OCI-LY7 (cell line): ENCODE measurements at regions not wholly inside any gene's neighbourhood (a gene's known extent, or its start where the extent isn't known, plus 50 kb on each side); places are given as distances from the start of the nearest gene placed in this dataset.
"Not testable (repeated sequence)": the region's sequence is repeated elsewhere in the genome, so short reads cannot be mapped to it uniquely, and the experiment has no call there.

Source experiments
- BruUV-seq: library from RNA; stranded (reverse); fragments of 400-500 nt; replicated peaks from 2 replicates; lab custom pipeline; 2021; lab: Mats Ljungman, UMichigan
- CTCF ChIA-PET: fragments of 300-600 bp; sonication (Branson Sonifier 250); formaldehyde crosslinking; loops from one replicate; lab custom pipeline; 2022; ENCODE audit warnings: antibody characterized with exemption; ENCODE audit not compliant: unreplicated experiment; lab: Charles Lee
- POLR2A ChIA-PET: fragments of 300-600 bp; sonication (Branson Sonifier 250); formaldehyde crosslinking; loops from one replicate; lab custom pipeline; 2022; ENCODE audit warnings: antibody characterized with exemption; lab: Charles Lee
- DNase-seq: peaks from one replicate; pipeline ENCODE4 v3.0.0-alpha.2; 2015; ENCODE audit warnings: low spot score
- H2AFZ ChIP-seq: fragments of 200-600 bp; sonication (generic), shearing (Covaris generic); 2 replicates; pipeline ENCODE4 v1.6.1; 2014; ENCODE audit warnings: mild to moderate bottlenecking, antibody characterized with exemption, low read length, moderate library complexity
- H3K27ac ChIP-seq: fragments of 200-600 bp; sonication (generic); 2 replicates; pipeline ENCODE4 v1.5.1; 2014; ENCODE audit warnings: mixed run types, low read depth, mild to moderate bottlenecking, moderate library complexity, low read length, inconsistent platforms; ENCODE audit not compliant: poor library complexity, severe bottlenecking
- H3K36me3 ChIP-seq: fragments of 200-600 bp; sonication (generic); 2 replicates; pipeline ENCODE4 v1.6.1; 2014; ENCODE audit warnings: mild to moderate bottlenecking, antibody characterized with exemption, low read length, moderate library complexity, mixed read lengths; ENCODE audit not compliant: insufficient read depth
- H3K4me1 ChIP-seq: fragments of 200-600 bp; sonication (generic); 2 replicates; pipeline ENCODE4 v1.5.1; 2014; ENCODE audit warnings: mild to moderate bottlenecking, low read length; ENCODE audit not compliant: insufficient read depth, poor library complexity, severe bottlenecking
- H3K4me2 ChIP-seq: fragments of 200-600 bp; sonication (generic); 2 replicates; pipeline ENCODE4 v1.6.1; 2014; ENCODE audit warnings: mild to moderate bottlenecking, low read length
- H3K4me3 ChIP-seq: fragments of 200-600 bp; sonication (generic); 2 replicates; pipeline ENCODE4 v1.5.1; 2014; ENCODE audit warnings: mild to moderate bottlenecking, low read depth, low read length; ENCODE audit not compliant: poor library complexity, severe bottlenecking
- H3K79me2 ChIP-seq: fragments of 200-600 bp; sonication (generic); 2 replicates; pipeline ENCODE4 v1.6.1; 2016; ENCODE audit warnings: low read depth, mild to moderate bottlenecking, low read length, moderate library complexity, mixed read lengths; ENCODE audit not compliant: insufficient read depth
- H3K9me2 ChIP-seq: fragments of 200-600 bp; sonication (generic); 2 replicates; pipeline ENCODE4 v1.6.1; 2016; ENCODE audit warnings: mild to moderate bottlenecking, low read length, mixed read lengths; ENCODE audit not compliant: insufficient read depth
- H3K9me3 ChIP-seq: fragments of 200-600 bp; sonication (generic); 2 replicates; pipeline ENCODE4 v1.6.1; 2014; ENCODE audit warnings: mild to moderate bottlenecking, mixed run types, low read length, mixed read lengths
- H4K20me1 ChIP-seq: fragments of 200-600 bp; sonication (generic); 2 replicates; pipeline ENCODE4 v1.6.1; 2014; ENCODE audit warnings: mild to moderate bottlenecking, antibody characterized with exemption, low read length, moderate library complexity, mixed read lengths; ENCODE audit not compliant: insufficient read depth
- CTCF ChIP-seq: fragments of 200-600 bp; sonication (generic); conservative IDR thresholded peaks from 2 replicates; pipeline ENCODE4 v1.5.1; 2014; ENCODE audit warnings: mild to moderate bottlenecking, antibody characterized with exemption, low read length, moderate library complexity, mixed read lengths
- EZH2phosphoT487 ChIP-seq: fragments of 200-600 bp; sonication (generic); IDR thresholded peaks from 2 replicates; pipeline ENCODE4 v1.6.1; 2018; ENCODE audit warnings: low read depth, borderline replicate concordance, mild to moderate bottlenecking, mixed run types, antibody characterized with exemption, low read length, moderate library complexity, mixed read lengths
- intact Hi-C: fragments of 100-400 bp; cut with micrococcal nuclease; formaldehyde crosslinking; loops from one replicate; pipeline ENCODE4 v1.10.0; 2022; ENCODE audit not compliant: unreplicated experiment

- ChIA-PET POLR2A (interaction anchor here (0.9 to 2.8 kb wide), 4 partner anchors 12 to 195 kb away, joined by 3 to 24 read pairs (median 4); no protein-coding TSS in a partner anchor), CTCF (no interaction called here)
- Histone ChIP-seq H3K9me2 (no peaks in the 10 kb centered on the region; the same call in 1 of the 2 replicates), H2AFZ (no peak overlapping the region), H3K27ac (no peak overlapping the region), H3K4me1 (no peaks in the 10 kb centered on the region), H3K79me2 (no peaks in the 10 kb centered on the region), H3K4me3 (no peak overlapping the region), H4K20me1 (no peaks in the 10 kb centered on the region), H3K9me3 (no peaks in the 10 kb centered on the region), H3K4me2 (no peak overlapping the region), H3K36me3 (no peaks in the 10 kb centered on the region)
- BruUV-seq: no TSS peak
- TF ChIP-seq EZH2phosphoT487 (no peak), CTCF (no peak)
- intact Hi-C loops: no loop called here
- DNase-seq: no peak
These were observed 669.6 kb upstream of the PCDH10 start for GRCh38 chr4:132479543-132479942.

GRCh38 chr4:132488555-132488954 is 660.5 kb upstream of the PCDH10 start:
- Histone ChIP-seq H4K20me1 (no peaks in the 10 kb centered on the region), H3K27ac (no peak overlapping the region), H2AFZ (no peak overlapping the region), H3K36me3 (no peaks in the 10 kb centered on the region; the same call in 1 of the 2 replicates), H3K79me2 (no peaks in the 10 kb centered on the region), H3K9me2 (no peaks in the 10 kb centered on the region), H3K4me2 (no peak overlapping the region), H3K4me1 (no peaks in the 10 kb centered on the region), H3K4me3 (no peak overlapping the region), H3K9me3 (peaks cover 29% of the 10 kb centered on the region; the same call in 1 of the 2 replicates)
- ChIA-PET POLR2A (interaction anchor here (1.4 to 1.5 kb wide), 2 partner anchors 14 kb away, joined by 3 to 4 read pairs; no protein-coding TSS in a partner anchor), CTCF (no interaction called here)
- TF ChIP-seq CTCF (no peak), EZH2phosphoT487 (no peak)
- no TSS peak for BruUV-seq
- intact Hi-C loops: no loop called here
- DNase-seq: no peak

- POLR2A ChIA-PET: interaction anchor here (0.6 to 4.5 kb wide), 5 partner anchors 12 to 411 kb away, joined by 3 to 24 read pairs (median 4); no protein-coding TSS in a partner anchor
- Histone ChIP-seq H4K20me1 (no peaks in the 10 kb centered on the region), H3K36me3 (no peaks in the 10 kb centered on the region; the same call in 1 of the 2 replicates), H3K4me1 (no peaks in the 10 kb centered on the region), H2AFZ (no peak overlapping the region), H3K27ac (no peak overlapping the region), H3K9me2 (no peaks in the 10 kb centered on the region), H3K79me2 (no peaks in the 10 kb centered on the region), H3K4me3 (no peak overlapping the region), H3K4me2 (no peak overlapping the region), H3K9me3 (peaks cover 21% of the 10 kb centered on the region; the same call in 1 of the 2 replicates)
- CTCF ChIA-PET: no interaction called here
- intact Hi-C loops: no loop called here
- TF ChIP-seq CTCF (peak; percentile 61), EZH2phosphoT487 (no peak)
- BruUV-seq: no TSS peak
- no peak for DNase-seq
These were observed 655.6 kb upstream of the PCDH10 start for GRCh38 chr4:132493476-132493875.

GRCh38 chr4:132495267-132495812 is 653.8 kb upstream of the PCDH10 start:
- BruUV-seq, H3K4me1 ChIP-seq, H3K9me2 ChIP-seq, H3K4me3 ChIP-seq, H2AFZ ChIP-seq, H3K36me3 ChIP-seq, DNase-seq, H3K79me2 ChIP-seq, intact Hi-C loops, H3K27ac ChIP-seq, H3K4me2 ChIP-seq, CTCF ChIA-PET, H3K9me3 ChIP-seq, H4K20me1 ChIP-seq: not testable (repeated sequence)
- POLR2A ChIA-PET: interaction anchor here (0.5 to 1.6 kb wide), 5 partner anchors 16 to 227 kb away, joined by 3 to 6 read pairs (median 3); no protein-coding TSS in a partner anchor
